HG03060 (cell line): ENCODE measurements at regions not wholly inside any gene's neighbourhood (a gene's known extent, or its start where the extent isn't known, plus 50 kb on each side); places are given as distances from the start of the nearest gene placed in this dataset.
"Not testable (repeated sequence)": the region's sequence is repeated elsewhere in the genome, so short reads cannot be mapped to it uniquely, and the experiment has no call there.

Experiments used
- ATAC-seq: cut with Tn5 transposase; IDR thresholded peaks from one replicate; pipeline ENCODE4 v1.9.1; 2021; ENCODE audit warnings: low read depth, moderate number of reproducible peaks; ENCODE audit not compliant: unreplicated experiment

- no peak for ATAC-seq
Measured at GRCh38 chr6:135701426-135701825, 150.1 kb upstream of the PDE7B start.

- no peak for ATAC-seq
Measured at GRCh38 chr6:135703007-135703406, 148.5 kb upstream of the PDE7B start.

- ATAC-seq: peak; percentile 78
Measured at GRCh38 chr6:135703621-135704020, 147.9 kb upstream of the PDE7B start.

- ATAC-seq: no peak
Measured at GRCh38 chr6:135707426-135707825, 144.1 kb upstream of the PDE7B start.

GRCh38 chr6:135710042-135710441 is 141.5 kb upstream of the PDE7B start:
- ATAC-seq: no peak

- no peak for ATAC-seq
Measured at GRCh38 chr6:135722190-135722589, 129.3 kb upstream of the PDE7B start.

- ATAC-seq: peak; percentile 89
Measured at GRCh38 chr6:135722679-135723078, 128.8 kb upstream of the PDE7B start.

- ATAC-seq: no peak
Measured at GRCh38 chr6:135728589-135728988, 122.9 kb upstream of the PDE7B start.

GRCh38 chr6:135731116-135731515 is 120.4 kb upstream of the PDE7B start:
- no peak for ATAC-seq

- not testable (repeated sequence) for ATAC-seq
Measured at GRCh38 chr6:135736351-135736750, 115.2 kb upstream of the PDE7B start.

GRCh38 chr6:135738636-135739035 is 112.9 kb upstream of the PDE7B start:
- no peak for ATAC-seq

GRCh38 chr6:135739288-135739687 is 112.2 kb upstream of the PDE7B start:
- ATAC-seq: no peak

- ATAC-seq: no peak
Measured at GRCh38 chr6:135740580-135740979, 110.9 kb upstream of the PDE7B start.

- no peak for ATAC-seq
Measured at GRCh38 chr6:135743476-135743875, 108.0 kb upstream of the PDE7B start.

- no peak for ATAC-seq
Measured at GRCh38 chr6:135748189-135748588, 103.3 kb upstream of the PDE7B start.

- no peak for ATAC-seq
Measured at GRCh38 chr6:135750081-135750480, 101.4 kb upstream of the PDE7B start.

- no peak for ATAC-seq
Measured at GRCh38 chr6:135753196-135753595, 98.3 kb upstream of the PDE7B start.

- ATAC-seq: no peak
Measured at GRCh38 chr6:135759831-135760230, 91.7 kb upstream of the PDE7B start.

- ATAC-seq: no peak
Measured at GRCh38 chr6:135774006-135774405, 77.5 kb upstream of the PDE7B start.

- no peak for ATAC-seq
Measured at GRCh38 chr6:135779213-135779612, 72.3 kb upstream of the PDE7B start.

GRCh38 chr6:135780326-135780725 is 71.2 kb upstream of the PDE7B start:
- no peak for ATAC-seq

- ATAC-seq: no peak
Measured at GRCh38 chr6:135782546-135782945, 69.0 kb upstream of the PDE7B start.

GRCh38 chr6:135784507-135784906 is 67.0 kb upstream of the PDE7B start:
- no peak for ATAC-seq
